Activated T-helper 1 cell treated with Interleukin-2 at 50 U/mL for 16 hours (primary cell): ENCODE measurements at regions not wholly inside any gene's neighbourhood (a gene's known extent, or its start where the extent isn't known, plus 50 kb on each side); places are given as distances from the start of the nearest gene placed in this dataset.

Experiments
- DNase-seq: peaks from one replicate; pipeline ENCODE4 v3.0.0-alpha.2; 2020; ENCODE audit warnings: low read depth

GRCh38 chr2:128578406-128579390 lies 260.0 kb upstream of the HS6ST1 start:
- DNase-seq: no peak

DNA sequence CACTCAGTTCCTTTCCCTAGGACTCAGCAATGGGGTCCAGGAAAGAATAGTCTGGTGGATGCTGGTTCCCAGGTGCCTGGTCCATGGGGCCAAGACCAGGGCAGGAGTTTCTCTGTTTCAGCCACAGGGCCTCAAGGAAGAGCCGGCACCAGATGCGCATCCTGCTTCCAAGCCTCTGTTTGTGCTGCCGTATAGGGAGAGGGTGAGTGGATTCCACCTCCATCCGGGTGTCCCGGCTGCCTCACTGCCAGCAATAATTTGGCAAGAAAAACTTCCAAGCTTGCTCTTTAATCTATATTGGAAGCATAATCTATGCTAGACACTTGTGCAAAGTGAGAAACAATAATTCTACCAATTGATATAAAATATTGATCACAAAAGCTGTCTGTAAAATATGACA lies 261.2 kb upstream of the HS6ST1 start:
- DNase-seq: no peak

- no peak for DNase-seq
These were observed 262.6 kb upstream of the HS6ST1 start for GRCh38 chr2:128580988-128581848.

- no peak for DNase-seq
These were observed 263.2 kb upstream of the HS6ST1 start for GRCh38 chr2:128581849-128582244.

GRCh38 chr2:128584296-128584890 lies 265.7 kb upstream of the HS6ST1 start:
- DNase-seq: no peak

GRCh38 chr2:128585706-128586105 lies 267.0 kb upstream of the HS6ST1 start:
- no peak for DNase-seq

- no peak for DNase-seq
These were observed 271.0 kb upstream of the HS6ST1 start for GRCh38 chr2:128589681-128590080.

- DNase-seq: no peak
These were observed 271.8 kb upstream of the HS6ST1 start for GRCh38 chr2:128590309-128591021.

- DNase-seq: no peak
These were observed 272.6 kb upstream of the HS6ST1 start for GRCh38 chr2:128591022-128591860.

DNA sequence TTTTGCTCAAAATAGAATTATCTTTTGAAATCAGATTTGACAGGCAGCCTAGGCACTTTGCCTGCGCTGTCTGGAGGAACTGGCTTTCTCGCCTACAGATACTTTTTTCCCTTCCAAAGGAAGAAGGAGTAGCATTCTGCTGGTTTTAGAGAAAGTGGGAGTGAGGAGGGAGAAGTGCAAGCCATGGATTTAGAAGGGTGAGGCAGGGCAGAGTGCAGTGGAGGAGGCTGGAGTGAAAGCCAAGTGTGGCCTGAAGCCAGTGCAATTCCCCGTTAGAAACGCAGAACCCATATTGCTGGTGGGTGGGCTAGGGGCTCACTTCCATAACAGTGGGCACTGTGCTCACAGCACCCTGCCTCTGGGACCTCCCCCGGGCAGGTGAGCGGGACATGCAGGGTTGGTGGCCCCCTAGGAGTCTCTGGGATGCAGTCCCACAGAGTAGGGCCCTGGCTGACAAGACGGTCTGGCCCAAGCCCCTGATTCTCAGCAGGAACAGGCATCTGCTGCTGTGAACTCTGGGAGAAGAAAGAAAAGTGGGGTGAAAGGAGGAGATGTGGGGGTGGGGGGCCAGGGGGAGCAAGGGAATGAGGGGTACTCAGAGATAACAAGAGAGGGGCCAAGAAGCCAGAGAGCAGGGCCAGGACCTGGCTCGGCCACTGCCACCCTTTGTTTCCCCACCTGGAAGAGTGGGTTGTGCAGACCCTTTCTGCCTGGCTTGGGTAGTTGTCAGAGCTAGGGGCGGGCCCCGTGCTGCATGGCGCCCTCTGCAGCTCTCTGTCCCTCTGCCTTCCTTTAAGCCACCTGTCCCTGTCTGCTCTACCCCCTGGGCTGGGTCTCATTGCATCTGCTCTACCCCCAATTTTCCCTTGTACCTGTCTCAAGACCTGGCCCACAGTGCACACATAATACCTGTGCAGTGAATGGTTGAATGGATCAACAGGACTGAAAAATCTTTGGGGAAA lies 273.5 kb upstream of the HS6ST1 start:
- DNase-seq: no peak

GRCh38 chr2:128593518-128593878 lies 274.8 kb upstream of the HS6ST1 start:
- no peak for DNase-seq

- DNase-seq: no peak
These were observed 275.4 kb upstream of the HS6ST1 start for GRCh38 chr2:128593879-128594650.

GRCh38 chr2:128594651-128594910 lies 275.9 kb upstream of the HS6ST1 start:
- no peak for DNase-seq

GRCh38 chr2:128594953-128595677 lies 276.4 kb upstream of the HS6ST1 start:
- DNase-seq: no peak

GRCh38 chr2:128595763-128596395 lies 277.2 kb upstream of the HS6ST1 start:
- DNase-seq: no peak

GRCh38 chr2:128596396-128597120 lies 277.9 kb upstream of the HS6ST1 start:
- DNase-seq: no peak

DNA sequence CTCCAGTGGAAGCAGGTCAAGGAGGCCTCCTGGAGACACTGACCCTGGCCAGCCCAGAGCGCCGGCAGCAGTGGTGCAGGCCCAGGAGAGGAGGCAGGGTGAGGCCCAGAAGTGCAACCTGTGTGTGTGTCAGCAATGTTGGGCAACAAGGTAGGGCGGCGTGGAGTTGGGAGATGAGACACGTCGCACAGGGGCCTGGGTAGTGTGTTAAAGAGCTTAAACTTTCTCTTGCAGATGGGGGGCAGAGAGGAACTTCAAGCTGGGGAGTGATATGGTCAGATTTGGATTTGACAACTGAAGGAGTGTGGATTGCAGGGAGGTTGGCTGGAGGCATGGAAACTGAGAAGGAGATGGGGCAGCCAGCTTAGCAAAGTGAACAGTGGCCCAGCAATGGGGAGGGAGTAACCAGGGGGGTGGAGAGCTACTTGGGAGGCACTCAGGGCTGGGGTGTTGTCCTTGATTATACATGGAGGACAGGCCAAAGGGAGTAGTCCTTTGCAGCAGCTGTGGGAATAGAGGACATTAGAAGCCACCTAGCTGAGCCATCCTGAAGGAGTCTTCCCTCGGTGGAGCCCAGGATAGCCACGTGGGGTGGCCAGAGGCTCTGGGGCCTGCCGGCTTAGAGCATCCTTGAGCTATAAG lies 278.6 kb upstream of the HS6ST1 start:
- DNase-seq: no peak
